Activated effector memory CD4-positive, alpha-beta T cell treated with Interleukin-2 at 50 U/mL for 16 hours (primary cell): ENCODE measurements at regions not wholly inside any gene's neighbourhood (a gene's known extent, or its start where the extent isn't known, plus 50 kb on each side); places are given as distances from the start of the nearest gene placed in this dataset.

Source experiments
- DNase-seq: peaks from one replicate; pipeline ENCODE4 v3.0.0-alpha.2; 2020

- no peak for DNase-seq
Measured at GRCh38 chr10:4332764-4333458, 493.1 kb upstream of the AKR1E2 start.

DNA sequence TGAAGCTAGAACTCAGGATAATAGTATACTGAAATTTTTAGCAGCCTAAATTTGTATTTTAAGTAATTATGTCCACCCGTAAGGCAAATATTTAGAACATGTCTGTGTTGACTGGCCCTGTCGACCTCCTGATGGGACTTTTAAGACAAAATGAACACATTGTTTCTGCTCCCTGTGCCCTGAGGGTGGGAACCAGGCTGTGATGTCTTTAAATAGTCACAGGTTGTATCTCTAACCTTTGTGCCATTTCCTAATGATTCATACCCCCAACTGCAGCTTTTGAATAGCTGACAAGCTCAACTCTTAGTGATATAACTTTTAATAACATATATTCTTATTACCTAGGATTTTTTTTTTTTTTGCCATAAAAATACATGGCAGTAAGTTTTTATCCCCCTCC is 494.9 kb upstream of the AKR1E2 start:
- no peak for DNase-seq

DNA sequence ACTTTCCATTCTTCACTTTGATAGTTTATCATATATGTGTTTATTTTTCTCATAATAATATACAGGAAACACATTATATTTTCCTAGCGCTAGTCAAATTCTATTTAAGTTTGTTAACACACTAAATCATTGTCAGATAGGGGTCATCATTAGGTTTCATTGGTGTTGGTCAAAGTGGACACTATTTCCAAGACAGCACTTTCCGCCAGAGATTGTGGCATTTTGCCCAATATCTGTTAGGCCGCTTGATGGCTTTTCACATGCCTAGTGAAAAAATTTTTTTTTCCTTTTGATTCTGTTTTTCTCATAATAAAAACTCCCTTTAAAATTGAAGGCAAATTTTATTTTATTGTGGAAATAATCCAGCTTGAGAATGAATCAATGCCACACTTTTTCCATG is 495.4 kb upstream of the AKR1E2 start:
- no peak for DNase-seq

- no peak for DNase-seq
Measured at GRCh38 chr10:4329225-4329624, 496.8 kb upstream of the AKR1E2 start.

- no peak for DNase-seq
Measured at GRCh38 chr10:4326647-4327046, 499.4 kb upstream of the AKR1E2 start.

GRCh38 chr10:4319870-4320367 is 506.1 kb upstream of the AKR1E2 start:
- DNase-seq, result no peak

- DNase-seq, result no peak
Measured at GRCh38 chr10:4316161-4316810, 509.7 kb upstream of the AKR1E2 start.

DNA sequence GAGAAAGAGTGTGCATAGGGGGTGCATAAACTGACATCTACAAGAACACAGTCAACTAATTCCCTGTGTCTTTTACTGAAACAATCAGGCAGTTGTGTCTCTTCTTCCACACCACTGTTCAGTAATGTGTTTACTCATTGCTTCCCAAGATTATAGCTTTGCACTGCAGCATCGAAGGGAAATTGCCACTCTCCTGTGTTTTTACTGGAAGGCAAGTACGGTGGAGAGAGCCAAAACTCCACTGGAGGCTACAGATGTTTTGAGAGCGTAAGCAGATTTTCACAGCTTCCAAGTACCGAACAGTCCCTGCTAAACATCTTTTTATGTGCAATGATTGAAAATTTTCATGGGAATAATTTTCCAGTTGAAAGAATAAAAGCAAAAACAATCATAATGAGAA is 510.5 kb upstream of the AKR1E2 start:
- DNase-seq, result no peak

DNA sequence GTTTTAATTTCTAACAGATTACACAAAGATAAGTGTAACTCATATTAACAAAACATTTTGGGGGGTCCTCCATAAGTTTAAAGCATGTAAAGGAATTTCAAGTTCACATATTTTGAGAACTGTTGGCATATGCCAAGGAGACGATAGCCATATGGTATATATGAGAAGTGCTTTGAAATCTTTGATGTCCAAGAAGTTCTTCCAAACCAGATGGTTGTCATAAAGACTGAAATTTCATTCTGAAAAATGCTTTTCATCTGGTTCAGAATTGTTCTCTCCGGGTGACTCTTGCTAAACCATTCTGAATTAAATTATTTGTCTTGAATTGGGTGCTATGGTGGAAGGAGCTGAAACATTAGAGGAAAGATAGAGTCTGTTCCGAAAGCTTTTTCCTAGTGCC is 513.0 kb upstream of the AKR1E2 start:
- no peak for DNase-seq

DNA sequence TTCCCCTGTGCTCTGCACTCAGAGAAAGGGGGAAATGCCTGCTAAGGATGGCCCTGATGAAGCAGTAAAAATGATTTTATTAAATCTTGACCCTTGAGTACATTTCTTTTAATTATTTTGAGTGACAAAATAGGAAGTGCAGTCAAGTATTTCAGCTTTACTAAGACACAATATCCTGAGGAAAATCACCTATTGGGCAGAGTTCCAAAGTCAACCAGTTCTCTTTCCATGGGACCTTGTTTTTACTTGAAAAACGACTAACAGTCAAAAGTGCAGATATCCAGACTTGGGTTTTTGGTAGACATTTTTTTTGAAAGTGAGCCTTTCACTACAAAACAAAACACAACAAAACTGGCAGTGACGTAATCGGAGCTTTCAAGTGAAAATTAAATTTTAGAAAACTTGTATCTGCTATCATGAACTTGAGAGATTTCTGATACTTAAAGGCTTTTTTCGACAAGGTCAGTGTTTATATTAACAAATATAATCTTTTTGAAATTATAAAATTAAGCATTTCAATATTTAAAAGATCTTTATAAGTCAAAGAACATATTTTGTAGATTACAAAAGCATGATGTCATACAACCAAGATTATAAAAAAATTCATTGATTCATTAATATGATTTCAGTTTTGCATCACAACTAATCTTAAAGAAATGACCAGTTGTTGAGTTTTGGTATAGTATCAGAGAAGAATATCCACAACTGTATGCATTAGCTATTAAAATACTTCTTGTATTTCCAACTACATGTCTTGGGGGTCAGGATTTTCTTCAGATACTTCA is 513.8 kb upstream of the AKR1E2 start:
- DNase-seq, result no peak

GRCh38 chr10:4310172-4310571 is 515.8 kb upstream of the AKR1E2 start:
- no peak for DNase-seq

DNA sequence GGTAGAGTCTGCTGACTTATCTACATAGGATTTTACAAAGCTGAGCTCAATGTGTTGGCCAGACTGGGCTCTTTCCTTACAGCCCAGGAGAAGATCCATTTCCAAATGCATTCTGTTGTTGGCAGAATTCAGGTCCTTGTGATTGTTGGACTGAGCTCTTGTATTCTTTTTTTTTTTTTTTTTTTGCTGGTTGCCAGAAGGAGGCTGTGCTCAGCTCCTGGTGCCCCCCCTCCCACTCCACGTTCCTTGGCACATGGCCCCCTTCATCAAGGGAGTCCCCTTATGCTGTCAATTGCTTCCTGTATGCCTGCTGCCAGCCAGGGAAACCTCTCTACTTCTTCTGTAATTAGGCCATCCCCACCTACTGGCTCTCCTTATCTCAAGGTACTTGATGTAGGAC is 518.1 kb upstream of the AKR1E2 start:
- DNase-seq, result no peak

GRCh38 chr10:4306871-4307270 is 519.1 kb upstream of the AKR1E2 start:
- DNase-seq, result no peak

- no peak for DNase-seq
Measured at GRCh38 chr10:4303045-4303444, 518.0 kb upstream of the KLF6 start.

DNA sequence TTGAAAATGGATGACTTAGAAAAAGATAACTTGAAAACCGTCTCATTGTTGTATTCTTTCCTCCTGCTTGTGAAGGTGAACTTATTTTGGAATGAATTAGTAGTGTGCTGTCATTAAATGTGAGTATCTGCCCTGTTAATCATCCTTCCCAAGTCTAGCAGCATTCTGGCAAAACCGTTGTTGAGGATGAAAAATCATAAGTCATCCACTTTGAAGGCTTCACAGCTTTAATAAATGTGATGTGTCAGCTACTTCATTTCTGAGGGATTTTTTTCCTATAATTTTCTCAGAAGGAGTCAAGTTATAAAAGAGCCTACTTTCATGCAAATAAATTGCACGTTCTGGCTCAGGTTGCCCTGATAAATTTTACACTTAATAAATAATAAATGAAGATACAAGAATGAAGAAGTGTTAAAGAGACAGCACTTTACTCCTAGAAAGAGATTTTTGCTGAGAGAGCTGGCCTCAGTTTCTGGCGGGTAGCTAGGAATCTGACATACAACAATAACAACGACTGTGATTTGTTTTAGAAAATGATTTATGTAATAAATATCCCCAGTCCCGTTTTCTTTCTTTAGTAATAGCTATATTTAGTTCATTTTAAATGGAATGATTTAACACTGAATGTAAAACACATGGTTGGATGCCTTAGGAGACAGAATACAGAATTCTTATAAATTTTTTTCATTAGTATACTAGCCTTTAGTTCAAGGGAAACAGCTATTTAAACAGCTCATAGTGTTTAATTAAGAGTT is 516.5 kb upstream of the KLF6 start:
- DNase-seq, result no peak

GRCh38 chr10:4296161-4296560 is 511.2 kb upstream of the KLF6 start:
- no peak for DNase-seq

- DNase-seq, result no peak
Measured at GRCh38 chr10:4294996-4295792, 510.2 kb upstream of the KLF6 start.

DNA sequence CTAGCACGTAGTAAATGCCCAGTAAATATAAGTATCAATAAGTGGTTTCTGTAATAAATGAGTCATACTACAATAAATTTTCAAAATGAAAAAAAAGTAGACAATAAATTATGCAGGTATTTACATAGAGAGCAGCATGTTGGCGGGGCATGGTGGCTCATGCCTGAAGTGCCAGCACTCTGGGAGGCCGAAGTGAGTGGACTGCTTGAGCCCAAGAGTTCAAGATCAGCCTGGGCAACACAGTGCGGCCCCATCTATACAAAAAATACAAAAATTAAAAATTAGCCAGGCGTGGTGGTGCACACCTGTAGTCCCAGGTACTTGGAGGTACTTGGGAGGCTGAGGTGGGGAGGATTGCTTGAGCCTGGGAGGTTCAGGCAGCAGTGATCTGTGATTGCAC is 509.3 kb upstream of the KLF6 start:
- no peak for DNase-seq

- no peak for DNase-seq
Measured at GRCh38 chr10:4291990-4292389, 507.0 kb upstream of the KLF6 start.

DNA sequence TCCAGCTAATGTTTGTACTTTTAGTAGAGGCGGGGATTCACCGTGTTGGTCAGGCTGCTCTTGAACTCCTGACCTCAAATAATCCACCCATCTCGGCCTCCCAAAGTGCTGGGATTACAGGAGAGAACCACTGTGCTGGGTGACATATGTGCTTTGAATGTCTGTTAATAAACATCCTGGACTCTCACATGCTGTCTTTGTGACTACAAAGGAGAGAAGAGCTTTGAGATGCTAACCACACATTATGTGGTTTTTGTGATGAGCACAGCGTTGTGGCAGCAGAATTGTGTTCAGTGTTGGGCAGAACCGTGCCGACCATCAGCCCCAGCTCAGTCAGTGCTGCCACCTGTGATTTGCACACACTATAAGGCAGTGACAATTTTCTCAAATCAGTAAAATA is 500.1 kb upstream of the KLF6 start:
- no peak for DNase-seq

DNA sequence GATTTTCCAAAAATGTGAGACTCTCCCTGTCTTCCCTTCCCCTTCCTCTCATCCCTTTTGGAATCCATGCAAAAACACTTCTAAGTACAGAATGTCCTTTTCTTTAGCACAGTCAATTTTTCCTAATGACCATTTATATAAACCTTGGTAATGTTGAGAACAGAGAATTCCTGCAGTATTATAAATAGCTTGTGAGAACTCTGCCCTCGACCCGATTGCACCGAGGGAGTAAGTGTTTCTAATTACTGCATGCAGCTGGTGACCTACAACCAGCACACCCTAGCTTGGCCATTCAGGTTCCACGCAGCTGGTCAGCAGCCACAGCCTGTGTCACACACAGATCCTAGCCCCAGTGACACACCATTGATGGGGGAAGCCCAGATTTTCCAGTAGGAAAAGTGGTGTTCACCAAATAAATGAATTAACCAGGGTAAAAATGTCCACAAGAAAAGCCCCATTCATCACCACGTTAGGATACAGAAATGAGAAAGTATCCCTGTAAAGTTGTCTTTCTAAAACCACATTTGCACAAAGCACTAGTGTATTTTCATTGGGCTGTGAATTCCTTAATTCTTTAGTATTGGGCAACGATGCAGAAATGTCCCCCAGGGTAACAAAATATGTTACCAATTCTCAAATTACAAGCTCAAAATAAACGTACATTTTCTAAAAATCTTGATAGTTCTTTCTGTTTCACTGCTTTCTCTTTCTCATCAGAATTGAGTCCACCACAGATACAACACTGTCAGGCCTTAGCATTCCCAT is 499.0 kb upstream of the KLF6 start:
- no peak for DNase-seq

- no peak for DNase-seq
Measured at GRCh38 chr10:4282496-4282895, 497.5 kb upstream of the KLF6 start.
